Fibroblast of lung (primary cell): ENCODE measurements at regions not wholly inside any gene's neighbourhood (a gene's known extent, or its start where the extent isn't known, plus 50 kb on each side); places are given as distances from the start of the nearest gene placed in this dataset.

Experiments
- DNase-seq, 2 donors: peaks; one replicate each; pipeline versions ENCODE4 v3.0.0 to v3.0.0-alpha.2; 2010; ENCODE audit warnings: low read depth in 2 of 2
- H2AFZ ChIP-seq: 2 replicates; pipeline ENCODE4 v1.5.1; 2012; ENCODE audit warnings: low read length, control low read depth, inconsistent platforms
- H3K27ac ChIP-seq: 2 replicates; pipeline ENCODE4 v1.5.1; 2011; ENCODE audit warnings: low read length, control low read depth; ENCODE audit not compliant: insufficient read depth
- H3K27me3 ChIP-seq: 2 replicates; pipeline ENCODE4 v1.5.1; 2011; ENCODE audit warnings: mild to moderate bottlenecking, low read length; ENCODE audit not compliant: control insufficient read depth, insufficient read depth
- H3K36me3 ChIP-seq: 2 replicates; pipeline ENCODE4 v1.5.1; 2011; ENCODE audit warnings: low read length; ENCODE audit not compliant: control insufficient read depth, insufficient read depth
- H3K4me1 ChIP-seq: 2 replicates; pipeline ENCODE4 v1.5.1; 2011; ENCODE audit warnings: low read length; ENCODE audit not compliant: control insufficient read depth, insufficient read depth; ENCODE audit errors: extremely low read depth
- H3K4me2 ChIP-seq: 2 replicates; pipeline ENCODE4 v1.5.1; 2011; ENCODE audit warnings: low read length, control low read depth; ENCODE audit not compliant: insufficient read depth; ENCODE audit errors: extremely low read depth
- H3K4me3 ChIP-seq, 4 experiments: fragments of 200-600 bp in 1 of 4; sonication (generic) in 1 of 4; replicated peaks in 1 of 4; 2 replicates each; pipeline ENCODE4 v1.5.1; 2011 to 2016; ENCODE audit warnings: low read length in 4 of 4, low read depth in 3 of 4, mild to moderate bottlenecking in 3 of 4, control low read depth in 2 of 4, inconsistent platforms in 1 of 4, mixed read lengths in 1 of 4; ENCODE audit not compliant: insufficient read depth in 1 of 4; ENCODE audit errors: control extremely low read depth in 1 of 4
- H3K79me2 ChIP-seq: 2 replicates; pipeline ENCODE4 v1.5.1; 2012; ENCODE audit warnings: mild to moderate bottlenecking, low read length, inconsistent platforms; ENCODE audit not compliant: control insufficient read depth, insufficient read depth
- H3K9ac ChIP-seq: 2 replicates; pipeline ENCODE4 v1.5.1; 2011; ENCODE audit warnings: mild to moderate bottlenecking, low read length, control low read depth; ENCODE audit not compliant: insufficient read depth
- H3K9me3 ChIP-seq: 2 replicates; pipeline ENCODE4 v1.5.1; 2012; ENCODE audit warnings: low read depth, low read length; ENCODE audit not compliant: control insufficient read depth, insufficient read depth
- H4K20me1 ChIP-seq: 2 replicates; pipeline ENCODE4 v1.5.1; 2011; ENCODE audit warnings: low read length; ENCODE audit not compliant: control insufficient read depth, insufficient read depth; ENCODE audit errors: extremely low read depth
- CTCF ChIP-seq, 2 donors: IDR thresholded peaks in 1 of 2; conservative IDR thresholded peaks in 1 of 2; 1 replicate in 1 of 2; 2 replicates in 1 of 2; pipeline ENCODE4 v1.5.1; 2011 to 2012; ENCODE audit warnings: low read length in 2 of 2, control low read depth in 1 of 2, inconsistent platforms in 1 of 2, low read depth in 1 of 2, mild to moderate bottlenecking in 1 of 2
- EZH2 ChIP-seq: IDR thresholded peaks from 2 replicates; pipeline ENCODE4 v1.5.1; 2012; ENCODE audit warnings: low read length, control low read depth, mild to moderate bottlenecking; ENCODE audit errors: missing control alignments

- H3K36me3 ChIP-seq, result no peaks in the 10 kb centered on the region
- no peak overlapping the region for H3K27ac ChIP-seq
- H3K4me3 ChIP-seq, result no peak overlapping the region
- H3K9me3 ChIP-seq, result no peaks in the 10 kb centered on the region
- H3K27me3 ChIP-seq, result no peaks in the 10 kb centered on the region
- H3K9ac ChIP-seq, result no peak overlapping the region
- H3K4me2 ChIP-seq, result no peak overlapping the region
- no peak for DNase-seq
- no peaks in the 10 kb centered on the region for H4K20me1 ChIP-seq
- no peaks in the 10 kb centered on the region for H3K79me2 ChIP-seq
- no peak overlapping the region for H2AFZ ChIP-seq
- H3K4me1 ChIP-seq, result no peaks in the 10 kb centered on the region
- TF ChIP-seq CTCF (conservative IDR thresholded peaks at IDR 0.05 in 1 of 2, IDR thresholded peaks at IDR 0.05 in 1 of 2; ENCODE audit: low read depth in 1 of 2, low read length in 2 of 2) (no peak), EZH2 (no peak)
Measured at GRCh38 chr3:5809586-5810246, 622.2 kb downstream of the EDEM1 start.

- Histone ChIP-seq H3K4me1 (no peaks in the 10 kb centered on the region), H3K9ac (no peak overlapping the region), H3K27me3 (no peaks in the 10 kb centered on the region), H3K79me2 (no peaks in the 10 kb centered on the region), H3K4me2 (no peak overlapping the region), H3K27ac (no peak overlapping the region), H2AFZ (no peak overlapping the region), H3K36me3 (no peaks in the 10 kb centered on the region), H3K4me3 (no peak overlapping the region), H3K9me3 (no peaks in the 10 kb centered on the region), H4K20me1 (no peaks in the 10 kb centered on the region)
- TF ChIP-seq CTCF (conservative IDR thresholded peaks at IDR 0.05 in 1 of 2, IDR thresholded peaks at IDR 0.05 in 1 of 2; ENCODE audit: low read depth in 1 of 2, low read length in 2 of 2), result no peak
- TF ChIP-seq EZH2, result no peak
- DNase-seq, result no peak
Measured at GRCh38 chr3:5811016-5811415, 623.5 kb downstream of the EDEM1 start.

GRCh38 chr3:5813521-5813920 is 626.0 kb downstream of the EDEM1 start:
- no peaks in the 10 kb centered on the region for H3K27me3 ChIP-seq
- no peak overlapping the region for H3K9ac ChIP-seq
- no peak overlapping the region for H3K4me2 ChIP-seq
- no peaks in the 10 kb centered on the region for H4K20me1 ChIP-seq
- H3K79me2 ChIP-seq, result no peaks in the 10 kb centered on the region
- H3K4me3 ChIP-seq, result no peak overlapping the region
- H3K27ac ChIP-seq, result no peak overlapping the region
- no peak overlapping the region for H2AFZ ChIP-seq
- no peaks in the 10 kb centered on the region for H3K4me1 ChIP-seq
- DNase-seq, result no peak
- H3K9me3 ChIP-seq, result no peaks in the 10 kb centered on the region
- H3K36me3 ChIP-seq, result no peaks in the 10 kb centered on the region
- TF ChIP-seq EZH2, result no peak
- TF ChIP-seq CTCF (conservative IDR thresholded peaks at IDR 0.05 in 1 of 2, IDR thresholded peaks at IDR 0.05 in 1 of 2; ENCODE audit: low read depth in 1 of 2, low read length in 2 of 2), result no peak
